ENCODE measurements at regions not wholly inside any gene's neighbourhood (a gene's known extent, or its start where the extent isn't known, plus 50 kb on each side); places are given as distances from the start of the nearest gene placed in this dataset.
"Not testable (repeated sequence)": the region's sequence is repeated elsewhere in the genome, so short reads cannot be mapped to it uniquely, and the experiment has no call there.

GRCh38 chr7:91570560-91570959 is 306.3 kb downstream of the FZD1 start:
- no peak for DNase-seq

GRCh38 chr7:91571601-91572000 is 307.4 kb downstream of the FZD1 start:
- no peak for DNase-seq

- DNase-seq: no peak
Observed at GRCh38 chr7:91573405-91573804, 307.1 kb downstream of the MTERF1 start.

- not testable (repeated sequence) for DNase-seq
Observed at GRCh38 chr7:91576459-91576858, 304.0 kb downstream of the MTERF1 start.

- DNase-seq: no peak
Observed at GRCh38 chr7:91579837-91580236, 300.7 kb downstream of the MTERF1 start.

- DNase-seq: no peak
Observed at GRCh38 chr7:91582799-91583477, 297.6 kb downstream of the MTERF1 start.

- no peak for DNase-seq
Observed at GRCh38 chr7:91596287-91596686, 284.2 kb downstream of the MTERF1 start.

GRCh38 chr7:91598791-91599190 is 281.7 kb downstream of the MTERF1 start:
- no peak for DNase-seq

GRCh38 chr7:91600112-91600511 is 280.4 kb downstream of the MTERF1 start:
- DNase-seq: no peak

GRCh38 chr7:91603707-91604106 is 276.8 kb downstream of the MTERF1 start:
- DNase-seq: no peak

- DNase-seq: no peak
Observed at GRCh38 chr7:91608606-91609005, 271.9 kb downstream of the MTERF1 start.

GRCh38 chr7:91609525-91609924 is 271.0 kb downstream of the MTERF1 start:
- no peak for DNase-seq

- no peak for DNase-seq
Observed at GRCh38 chr7:91614431-91614830, 266.1 kb downstream of the MTERF1 start.

GRCh38 chr7:91618776-91619765 is 261.4 kb downstream of the MTERF1 start:
- DNase-seq: no peak

- DNase-seq: no peak
Observed at GRCh38 chr7:91620827-91621226, 259.7 kb downstream of the MTERF1 start.

GRCh38 chr7:91627324-91627723 is 253.2 kb downstream of the MTERF1 start:
- DNase-seq: not testable (repeated sequence)

GRCh38 chr7:91628742-91629141 is 251.8 kb downstream of the MTERF1 start:
- no peak for DNase-seq

- no peak for DNase-seq
Observed at GRCh38 chr7:91630581-91631380, 249.7 kb downstream of the MTERF1 start.

- no peak for DNase-seq
Observed at GRCh38 chr7:91632234-91632940, 248.1 kb downstream of the MTERF1 start.

GRCh38 chr7:91633013-91633441 is 247.5 kb downstream of the MTERF1 start:
- DNase-seq: no peak

GRCh38 chr7:91634485-91635177 is 245.9 kb downstream of the MTERF1 start:
- no peak for DNase-seq

Data from GF-D8 (cell line).